H1 (cell line): ENCODE measurements at regions not wholly inside any gene's neighbourhood (a gene's known extent, or its start where the extent isn't known, plus 50 kb on each side); places are given as distances from the start of the nearest gene placed in this dataset.

ENCODE experiments used
- CTCF ChIA-PET: fragments of 300-600 bp; sonication (Branson Sonifier 250); formaldehyde crosslinking; loops from one replicate; lab custom pipeline; 2021; ENCODE audit not compliant: partially characterized antibody; lab: Charles Lee
- POLR2A ChIA-PET: fragments of 300-600 bp; sonication (Branson Sonifier 250); formaldehyde crosslinking; loops from one replicate; lab custom pipeline; 2021; ENCODE audit warnings: inconsistent platforms; ENCODE audit not compliant: partially characterized antibody; lab: Charles Lee
- DNase-seq, 2 experiments: peaks; one replicate each; pipeline versions ENCODE4 v3.0.0 to v3.0.0-alpha.2; 2010 to 2022; ENCODE audit warnings: low spot score in 2 of 2, low read depth in 1 of 2, mixed read lengths in 1 of 2
- FAIRE-seq: peaks from 2 replicates; lab custom pipeline; 2011; peaks lifted over from hg19 to GRCh38; lab: Jason Lieb, UNC
- H2AFZ ChIP-seq: 2 replicates; pipeline ENCODE4 v1.8.1; 2012; ENCODE audit warnings: low read length, inconsistent platforms
- H2AK5ac ChIP-seq: 2 replicates; pipeline ENCODE4 v1.6.1; 2013; ENCODE audit warnings: low read depth, low read length
- H2BK120ac ChIP-seq: replicated peaks from 2 replicates; pipeline ENCODE3; 2013; ENCODE audit warnings: low read depth, low read length, inconsistent platforms
- H2BK12ac ChIP-seq: 2 replicates; pipeline ENCODE4 v1.6.1; 2013; ENCODE audit warnings: low read depth, low read length
- H2BK15ac ChIP-seq: 2 replicates; pipeline ENCODE4 v1.6.1; 2013; ENCODE audit warnings: low read length
- H2BK20ac ChIP-seq: 2 replicates; pipeline ENCODE4 v1.6.1; 2013; ENCODE audit warnings: low read length
- H2BK5ac ChIP-seq: 2 replicates; pipeline ENCODE4 v1.6.1; 2013; ENCODE audit warnings: low read depth, low read length
- H3K14ac ChIP-seq: 2 replicates; pipeline ENCODE4 v1.6.1; 2013; ENCODE audit warnings: inconsistent platforms; ENCODE audit not compliant: insufficient read length
- H3K18ac ChIP-seq: 2 replicates; pipeline ENCODE4 v1.6.1; 2013; ENCODE audit warnings: low read length; ENCODE audit errors: extremely low read depth
- H3K23ac ChIP-seq: 2 replicates; pipeline ENCODE4 v1.6.1; 2013; ENCODE audit warnings: inconsistent platforms; ENCODE audit not compliant: insufficient read length
- H3K23me2 ChIP-seq: 2 replicates; pipeline ENCODE4 v1.6.1; 2013; ENCODE audit warnings: low read depth, low read length
- H3K27ac ChIP-seq: 2 replicates; pipeline ENCODE4 v1.6.1; 2011; ENCODE audit warnings: low read depth, low read length, inconsistent platforms
- H3K27me3 ChIP-seq, 4 experiments: replicated peaks in 1 of 4; 1 replicate in 1 of 4; 2 replicates in 3 of 4; pipeline versions ENCODE4 v1.6.1 to v1.8.1; 2011 to 2013; ENCODE audit warnings: low read length in 3 of 4, mild to moderate bottlenecking in 3 of 4, inconsistent platforms in 2 of 4, mixed read lengths in 2 of 4, moderate library complexity in 1 of 4; ENCODE audit not compliant: control insufficient read depth in 3 of 4, insufficient read depth in 3 of 4; ENCODE audit errors: extremely low read depth in 1 of 4
- H3K36me3 ChIP-seq, 4 experiments: 2 replicates each; pipeline versions ENCODE4 v1.6.1 to v1.8.1; 2011 to 2013; ENCODE audit warnings: mild to moderate bottlenecking in 4 of 4, low read length in 3 of 4, moderate library complexity in 2 of 4, control low read depth in 1 of 4, inconsistent platforms in 1 of 4; ENCODE audit not compliant: insufficient read depth in 4 of 4, control insufficient read depth in 2 of 4
- H3K4ac ChIP-seq: replicated peaks from 2 replicates; pipeline ENCODE3; 2013; ENCODE audit warnings: low read length, low read depth, mixed read lengths, inconsistent platforms; ENCODE audit not compliant: insufficient read length
- H3K4me1 ChIP-seq, 4 experiments: replicated peaks in 1 of 4; 1 replicate in 1 of 4; 2 replicates in 3 of 4; pipeline versions ENCODE4 v1.6.1 to v1.8.1; 2011 to 2013; ENCODE audit warnings: low read length in 3 of 4, inconsistent platforms in 2 of 4, mixed read lengths in 1 of 4; ENCODE audit not compliant: insufficient read depth in 4 of 4, control insufficient read depth in 3 of 4
- H3K4me2 ChIP-seq, 2 experiments: 2 replicates each; pipeline versions ENCODE4 v1.6.1 to v1.8.1; 2011 to 2013; ENCODE audit warnings: low read depth in 2 of 2, low read length in 2 of 2, control low read depth in 1 of 2, inconsistent platforms in 1 of 2, mild to moderate bottlenecking in 1 of 2; ENCODE audit not compliant: insufficient read depth in 1 of 2
- H3K4me3 ChIP-seq, 4 experiments: fragments of 200-600, 300-600 bp in 1 of 4; sonication (generic), shearing (Covaris generic), sonication (Bioruptor Twin) in 1 of 4; 2 replicates each; pipeline versions ENCODE4 v1.5.1 to v1.8.1; 2011 to 2016; ENCODE audit warnings: low read length in 4 of 4, low read depth in 3 of 4, control low read depth in 2 of 4, inconsistent platforms in 2 of 4, mild to moderate bottlenecking in 2 of 4, mixed read lengths in 1 of 4, moderate library complexity in 1 of 4; ENCODE audit not compliant: insufficient read depth in 2 of 4; ENCODE audit errors: extremely low read depth in 1 of 4
- H3K56ac ChIP-seq: replicated peaks from 2 replicates; pipeline ENCODE3; 2013; ENCODE audit warnings: low read depth, mild to moderate bottlenecking, mixed read lengths, low read length, inconsistent platforms; ENCODE audit not compliant: insufficient read length
- H3K79me1 ChIP-seq: 2 replicates; pipeline ENCODE4 v1.6.1; 2013; ENCODE audit warnings: low read depth, low read length, control low read depth
- H3K79me2 ChIP-seq, 2 experiments: 2 replicates each; pipeline versions ENCODE4 v1.6.1 to v1.8.1; 2012 to 2013; ENCODE audit warnings: low read length in 2 of 2, mild to moderate bottlenecking in 2 of 2, inconsistent platforms in 1 of 2; ENCODE audit not compliant: insufficient read depth in 2 of 2, control insufficient read depth in 1 of 2
- H3K9ac ChIP-seq, 4 experiments: replicated peaks in 1 of 4; 1 replicate in 1 of 4; 2 replicates in 3 of 4; pipeline versions ENCODE4 v1.6.1 to v1.8.1; 2011 to 2013; ENCODE audit warnings: low read depth in 3 of 4, low read length in 3 of 4, control low read depth in 2 of 4, mild to moderate bottlenecking in 2 of 4, moderate library complexity in 2 of 4, inconsistent platforms in 1 of 4; ENCODE audit errors: extremely low read depth in 1 of 4
- H3K9me3 ChIP-seq, 2 experiments: 2 replicates each; pipeline versions ENCODE4 v1.6.1 to v1.8.1; 2012 to 2013; ENCODE audit warnings: mild to moderate bottlenecking in 2 of 2, moderate library complexity in 2 of 2, control low read depth in 1 of 2, inconsistent platforms in 1 of 2, low read depth in 1 of 2, low read length in 1 of 2, mixed read lengths in 1 of 2; ENCODE audit not compliant: insufficient read depth in 2 of 2
- H4K20me1 ChIP-seq, 2 experiments: replicated peaks in 1 of 2; 2 replicates each; pipeline versions ENCODE3 to v1.8.1; 2011 to 2013; ENCODE audit warnings: inconsistent platforms in 2 of 2, low read length in 2 of 2, mild to moderate bottlenecking in 1 of 2; ENCODE audit not compliant: insufficient read depth in 2 of 2, control insufficient read depth in 1 of 2
- H4K5ac ChIP-seq: 2 replicates; pipeline ENCODE4 v1.6.1; 2013; ENCODE audit warnings: low read length, low read depth, mixed read lengths, inconsistent platforms; ENCODE audit not compliant: insufficient read length
- H4K8ac ChIP-seq: 2 replicates; pipeline ENCODE4 v1.8.0; 2013; ENCODE audit warnings: mild to moderate bottlenecking, moderate library complexity, low read length, inconsistent platforms; ENCODE audit not compliant: insufficient read depth; ENCODE audit errors: extremely low read depth
- H4K91ac ChIP-seq: replicated peaks from 2 replicates; pipeline ENCODE3; 2013; ENCODE audit warnings: low read length, mixed read lengths, inconsistent platforms; ENCODE audit not compliant: insufficient read length
- BACH1 ChIP-seq: IDR thresholded peaks from 2 replicates; pipeline ENCODE4 v1.6.1; 2012; ENCODE audit warnings: low read length, improper control_type of control experiment
- CREB1 ChIP-seq: IDR thresholded peaks from 2 replicates; pipeline ENCODE4 v1.6.1; 2012; ENCODE audit warnings: inconsistent platforms
- EZH2 ChIP-seq: fragments of 200-600 bp; sonication (generic); IDR thresholded peaks from 2 replicates; pipeline ENCODE4 v1.7.1; 2012; ENCODE audit warnings: low read depth, mild to moderate bottlenecking, moderate library complexity, low read length, inconsistent platforms; ENCODE audit not compliant: severe bottlenecking
- HDAC2 ChIP-seq, 2 experiments: fragments of 300-600 bp in 1 of 2; sonication (generic) in 1 of 2; IDR thresholded peaks; 2 replicates each; pipeline ENCODE4 v1.6.1; 2011 to 2012; ENCODE audit warnings: low read depth in 2 of 2, low read length in 2 of 2, mild to moderate bottlenecking in 2 of 2, moderate library complexity in 2 of 2, borderline replicate concordance in 1 of 2, inconsistent platforms in 1 of 2
- HDAC6 ChIP-seq: IDR thresholded peaks from one replicate; pipeline ENCODE4 v1.7.1; 2012; ENCODE audit warnings: low read depth, mild to moderate bottlenecking, inconsistent platforms, low read length, moderate library complexity
- JUN ChIP-seq: IDR thresholded peaks from 2 replicates; pipeline ENCODE4 v1.6.1; 2011; ENCODE audit warnings: low read depth, mild to moderate bottlenecking, improper control_type of control experiment, low read length
- NRF1 ChIP-seq: IDR thresholded peaks from 2 replicates; pipeline ENCODE4 v1.6.1; 2011; ENCODE audit warnings: mild to moderate bottlenecking, low read depth, low read length, improper control_type of control experiment
- RAD21 ChIP-seq, 2 experiments: IDR thresholded peaks in 1 of 2; conservative IDR thresholded peaks in 1 of 2; 2 replicates each; pipeline ENCODE4 v1.6.1; 2011; ENCODE audit warnings: low read depth in 2 of 2, low read length in 2 of 2, improper control_type of control experiment in 1 of 2, inconsistent platforms in 1 of 2, mild to moderate bottlenecking in 1 of 2, moderate library complexity in 1 of 2
- RFX5 ChIP-seq: IDR thresholded peaks from 2 replicates; pipeline ENCODE4 v1.6.1; 2011; ENCODE audit warnings: low read depth, low read length, improper control_type of control experiment, borderline replicate concordance
- TAF1 ChIP-seq: IDR thresholded peaks from 2 replicates; pipeline ENCODE4 v1.6.1; 2011; ENCODE audit warnings: mild to moderate bottlenecking, low read depth, low read length
- TAF7 ChIP-seq: optimal IDR thresholded peaks from 2 replicates; pipeline ENCODE3; 2011; ENCODE audit warnings: low read depth, mild to moderate bottlenecking, inconsistent platforms, low read length, moderate library complexity, borderline replicate concordance
- WGBS, 2 experiments: shearing (Covaris generic) in 1 of 2; methylation state at CpG; one replicate each; pipeline versions ENCODE4 v1.1.6 to v1.1.7; 2013 to 2015; ENCODE audit warnings: low lambda C conversion rate in 2 of 2, mixed read lengths in 2 of 2, inconsistent platforms in 1 of 2, low coverage in 1 of 2, missing lambda C conversion rate in 1 of 2; ENCODE audit not compliant: insufficient replicate concordance in 2 of 2, insufficient coverage in 1 of 2, insufficient read length in 1 of 2; ENCODE audit errors: extremely low coverage in 1 of 2, missing lambda C conversion rate in 1 of 2; 5-methylcytosine and 5-hydroxymethylcytosine counted together
- TF ChIP-seq, protein P1 (sequence below): IDR thresholded peaks from 2 replicates; pipeline ENCODE4 v1.6.1; 2011; ENCODE audit warnings: low read depth, mild to moderate bottlenecking, low read length; ENCODE audit not compliant: insufficient read depth
- TF ChIP-seq, protein P2 (sequence below): IDR thresholded peaks from 2 replicates; pipeline ENCODE4 v1.6.1; 2012; ENCODE audit warnings: low read length, inconsistent platforms

DNA sequence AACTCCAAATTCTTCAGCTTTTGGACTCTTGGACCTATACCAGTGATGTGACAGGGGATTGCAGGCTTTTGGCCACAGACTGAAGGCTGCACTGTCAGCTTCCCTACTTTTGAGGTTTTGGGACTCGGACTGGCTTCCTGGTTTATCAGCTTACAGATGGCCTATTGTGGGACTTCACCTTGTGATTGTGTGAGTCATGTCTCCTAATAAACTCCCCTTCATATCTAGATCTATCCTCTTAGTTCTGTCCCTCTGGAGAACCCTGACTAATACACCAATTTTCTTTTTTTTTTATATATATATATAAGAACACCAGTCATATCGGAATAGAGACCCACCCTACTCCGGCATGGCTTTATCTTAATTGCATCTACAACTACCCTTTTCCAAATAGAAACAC lies 166.8 kb downstream of the ETV1 start:
- POLR2A ChIA-PET, result no interaction called here
- WGBS, 2 experiments, result 98% methylated on average over 3 of the region's 3 CpGs; no CpG with 5 or more reads in 1 of the 2 experiments
- TF ChIP-seq RAD21 (IDR thresholded peaks at IDR 0.05 in 1 of 2, conservative IDR thresholded peaks at IDR 0.05 in 1 of 2; ENCODE audit: low read depth in 2 of 2, low read length in 2 of 2) (no peak), HDAC6 (no peak), NRF1 (no peak), EZH2 (no peak), BACH1 (no peak), TAF7 (no peak), TAF1 (no peak), CREB1 (no peak), HDAC2 (IDR thresholded peaks at IDR 0.05; ENCODE audit: borderline replicate concordance in 1 of 2, low read depth in 2 of 2, low read length in 2 of 2) (no peak), RFX5 (no peak), JUN (no peak)
- TF ChIP-seq, protein P1, sequence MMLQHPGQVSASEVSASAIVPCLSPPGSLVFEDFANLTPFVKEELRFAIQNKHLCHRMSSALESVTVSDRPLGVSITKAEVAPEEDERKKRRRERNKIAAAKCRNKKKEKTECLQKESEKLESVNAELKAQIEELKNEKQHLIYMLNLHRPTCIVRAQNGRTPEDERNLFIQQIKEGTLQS, result no peak
- TF ChIP-seq, protein P2, sequence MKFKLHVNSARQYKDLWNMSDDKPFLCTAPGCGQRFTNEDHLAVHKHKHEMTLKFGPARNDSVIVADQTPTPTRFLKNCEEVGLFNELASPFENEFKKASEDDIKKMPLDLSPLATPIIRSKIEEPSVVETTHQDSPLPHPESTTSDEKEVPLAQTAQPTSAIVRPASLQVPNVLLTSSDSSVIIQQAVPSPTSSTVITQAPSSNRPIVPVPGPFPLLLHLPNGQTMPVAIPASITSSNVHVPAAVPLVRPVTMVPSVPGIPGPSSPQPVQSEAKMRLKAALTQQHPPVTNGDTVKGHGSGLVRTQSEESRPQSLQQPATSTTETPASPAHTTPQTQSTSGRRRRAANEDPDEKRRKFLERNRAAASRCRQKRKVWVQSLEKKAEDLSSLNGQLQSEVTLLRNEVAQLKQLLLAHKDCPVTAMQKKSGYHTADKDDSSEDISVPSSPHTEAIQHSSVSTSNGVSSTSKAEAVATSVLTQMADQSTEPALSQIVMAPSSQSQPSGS, result no peak

More for the DNA sequence above, 166.8 kb downstream of the ETV1 start:
- no peaks in the 10 kb centered on the region for H4K20me1 ChIP-seq
- no peak overlapping the region for H3K23ac ChIP-seq
- no peak overlapping the region for H4K91ac ChIP-seq
- H3K4ac ChIP-seq, result no peak overlapping the region
- FAIRE-seq, result no peak
- H2AK5ac ChIP-seq, result no peak overlapping the region
- H2BK15ac ChIP-seq, result no peak overlapping the region
- no peak for DNase-seq
- no peak overlapping the region for H3K18ac ChIP-seq
- no peak overlapping the region for H3K14ac ChIP-seq
- H3K79me2 ChIP-seq, result no peaks in the 10 kb centered on the region
- no peak overlapping the region for H3K4me2 ChIP-seq
- H3K56ac ChIP-seq, result no peak overlapping the region
- H3K36me3 ChIP-seq, result no peaks in the 10 kb centered on the region
- no peak overlapping the region for H3K4me3 ChIP-seq
- no peak overlapping the region for H3K9ac ChIP-seq
- no peaks in the 10 kb centered on the region for H3K79me1 ChIP-seq
- no peak overlapping the region for H2BK5ac ChIP-seq
- no peaks in the 10 kb centered on the region for H3K9me3 ChIP-seq
- no peak overlapping the region for H4K5ac ChIP-seq
- no peak overlapping the region for H3K27ac ChIP-seq
- H2BK12ac ChIP-seq, result no peak overlapping the region
- CTCF ChIA-PET, result no interaction called here
- no peaks in the 10 kb centered on the region for H3K23me2 ChIP-seq
- no peaks in the 10 kb centered on the region for H3K27me3 ChIP-seq
- no peak overlapping the region for H2BK20ac ChIP-seq
- H3K4me1 ChIP-seq, result no peaks in the 10 kb centered on the region
- no peak overlapping the region for H2BK120ac ChIP-seq
- H4K8ac ChIP-seq, result no peak overlapping the region
- H2AFZ ChIP-seq, result no peak overlapping the region
